OCI-LY3 (cell line): ENCODE measurements at regions not wholly inside any gene's neighbourhood (a gene's known extent, or its start where the extent isn't known, plus 50 kb on each side); places are given as distances from the start of the nearest gene placed in this dataset.

ENCODE experiments used
- CTCF ChIP-seq: fragments of 200-600, 300-600 bp; sonication (generic); IDR thresholded peaks from 2 replicates; pipeline ENCODE4 v1.5.1; 2014; ENCODE audit warnings: antibody characterized with exemption, low read length, low read depth
- EZH2phosphoT487 ChIP-seq: fragments of 200-600 bp; shearing (Covaris generic); IDR thresholded peaks from 2 replicates; pipeline ENCODE4 v1.6.1; 2018; ENCODE audit warnings: antibody characterized with exemption, mixed run types, low read depth

GRCh38 chr11:106479646-106480045, 402.2 kb downstream of the AASDHPPT start:
- TF ChIP-seq CTCF (no peak), EZH2phosphoT487 (no peak)
